ENCODE measurements at regions not wholly inside any gene's neighbourhood (a gene's known extent, or its start where the extent isn't known, plus 50 kb on each side); places are given as distances from the start of the nearest gene placed in this dataset.
"Not testable (repeated sequence)": the region's sequence is repeated elsewhere in the genome, so short reads cannot be mapped to it uniquely, and the experiment has no call there.

DNA sequence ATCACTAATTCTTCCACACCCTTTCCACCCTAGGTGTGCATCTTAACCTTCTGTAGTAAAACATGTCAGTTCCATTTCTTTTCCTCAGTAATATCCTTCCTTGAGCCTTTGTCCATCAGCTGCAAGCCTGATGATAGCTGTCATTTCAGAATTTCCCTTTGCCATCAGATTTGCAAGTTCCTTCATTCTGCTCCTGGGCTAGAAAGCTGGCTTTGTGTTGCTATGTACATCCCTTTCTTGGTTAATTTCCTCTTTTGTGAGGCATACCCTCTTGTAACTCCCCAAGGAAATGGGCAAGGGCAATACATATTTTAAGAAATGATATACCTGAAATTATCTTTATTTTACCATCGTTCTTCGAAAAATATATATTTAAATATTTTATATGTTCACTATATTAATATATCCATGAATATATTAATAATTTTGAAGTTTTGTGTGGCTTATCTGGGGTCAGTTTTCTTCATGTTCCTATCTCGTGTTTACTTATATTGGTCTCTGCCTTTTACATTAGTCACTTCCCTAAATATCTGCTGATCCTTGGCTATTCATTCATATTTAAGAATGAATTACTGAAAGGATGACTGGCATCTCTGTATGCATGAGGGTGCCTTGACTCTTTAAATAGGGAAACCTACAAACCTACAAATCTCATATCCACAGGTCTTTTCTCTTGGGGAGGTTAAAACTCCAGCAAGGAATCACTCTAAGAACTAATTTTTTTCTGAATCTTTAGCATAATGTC, 143.8 kb downstream of the ZNF22 start:
- no TSS peak for BruUV-seq (replicated peaks)
- Histone ChIP-seq H3K4me2 (ENCODE audit: insufficient read depth, low read length) (peak overlapping the region; percentile 31), H3K4me1 (ENCODE audit: control insufficient read depth, extremely low read depth, insufficient read depth, low read length) (peaks cover 3% of the 10 kb centered on the region), H3K9me3 (replicated peaks; ENCODE audit: control insufficient read depth, insufficient read depth, low read length) (no peaks in the 10 kb centered on the region), H3K27me3 (ENCODE audit: control insufficient read depth in 2 of 2, insufficient read depth in 2 of 2, low read length in 2 of 2) (no peaks in the 10 kb centered on the region), H3K4me3 (replicated peaks in 1 of 3; ENCODE audit: insufficient read depth in 1 of 3, low read depth in 1 of 3, low read length in 3 of 3) (no peak overlapping the region), H3K36me3 (ENCODE audit: control insufficient read depth in 2 of 2, extremely low read depth in 1 of 2, insufficient read depth in 2 of 2, low read length in 2 of 2) (no peaks in the 10 kb centered on the region), H3K79me2 (ENCODE audit: control insufficient read depth, insufficient read depth, low read length) (no peaks in the 10 kb centered on the region), H3K27ac (ENCODE audit: insufficient read depth, low read depth, low read length) (no peak overlapping the region), H3K9ac (replicated peaks; ENCODE audit: extremely low read depth, insufficient read depth, low read length) (no peak overlapping the region), H4K20me1 (replicated peaks; ENCODE audit: control insufficient read depth, extremely low read depth, insufficient read depth, low read length) (no peaks in the 10 kb centered on the region), H2AFZ (ENCODE audit: low read depth, low read length) (peak overlapping the region; percentile 41), H3K9me1 (replicated peaks; ENCODE audit: control insufficient read depth, extremely low read depth, insufficient read depth, low read length) (no peaks in the 10 kb centered on the region)
- dilution Hi-C loops (cut with MboI; ENCODE audit: extremely low pct_ligation_motif_present, low sequenced_read_pairs) (no loop called here), intact Hi-C loops (cut with micrococcal nuclease) (no loop called here)
- FAIRE-seq (no peak), DNase-seq (ENCODE audit: low read depth, low spot score) (peak; percentile 10)
- ChIA-PET CTCF (no interaction called here), POLR2A (no interaction called here)
- no peak for TF ChIP-seq POLR2AphosphoS5 (IDR thresholded peaks at IDR 0.05; ENCODE audit: insufficient read depth, low read depth, low read length)
- no peak for TF ChIP-seq POLR2A (IDR thresholded peaks at IDR 0.05; ENCODE audit: low read depth, low read length)
- peak; percentile 24 for TF ChIP-seq FOS (IDR thresholded peaks at IDR 0.05; ENCODE audit: borderline replicate concordance, insufficient read depth, low read length)

- H3K9me1 ChIP-seq (replicated peaks; ENCODE audit: control insufficient read depth, extremely low read depth, insufficient read depth, low read length); intact Hi-C loops (cut with micrococcal nuclease); H4K20me1 ChIP-seq (replicated peaks; ENCODE audit: control insufficient read depth, extremely low read depth, insufficient read depth, low read length); FAIRE-seq; H3K36me3 ChIP-seq (ENCODE audit: control insufficient read depth in 2 of 2, extremely low read depth in 1 of 2, insufficient read depth in 2 of 2, low read length in 2 of 2); H3K4me2 ChIP-seq (ENCODE audit: insufficient read depth, low read length); H3K27me3 ChIP-seq (ENCODE audit: control insufficient read depth in 2 of 2, insufficient read depth in 2 of 2, low read length in 2 of 2); H3K4me1 ChIP-seq (ENCODE audit: control insufficient read depth, extremely low read depth, insufficient read depth, low read length); DNase-seq (ENCODE audit: low read depth, low spot score); dilution Hi-C loops (cut with MboI; ENCODE audit: extremely low pct_ligation_motif_present, low sequenced_read_pairs); CTCF ChIA-PET; H3K9me3 ChIP-seq (replicated peaks; ENCODE audit: control insufficient read depth, insufficient read depth, low read length); POLR2A ChIA-PET; BruUV-seq (replicated peaks); H3K27ac ChIP-seq (ENCODE audit: insufficient read depth, low read depth, low read length); H3K4me3 ChIP-seq (replicated peaks in 1 of 3; ENCODE audit: insufficient read depth in 1 of 3, low read depth in 1 of 3, low read length in 3 of 3); H3K9ac ChIP-seq (replicated peaks; ENCODE audit: extremely low read depth, insufficient read depth, low read length); H3K79me2 ChIP-seq (ENCODE audit: control insufficient read depth, insufficient read depth, low read length): not testable (repeated sequence)
- peak overlapping the region; percentile 51 for H2AFZ ChIP-seq (ENCODE audit: low read depth, low read length)
These were observed 144.4 kb downstream of the ZNF22 start for GRCh38 chr10:45145143-45145542.
